Aorta (tissue), 5 donors: ENCODE measurements at regions not wholly inside any gene's neighbourhood (a gene's known extent, or its start where the extent isn't known, plus 50 kb on each side); places are given as distances from the start of the nearest gene placed in this dataset.

Experiments
- ATAC-seq: fragments of 200-7000 bp; cut with Tn5 transposase; one replicate; pipeline ENCODE4 v1.9.1; 2022; ENCODE audit warnings: moderate library complexity; ENCODE audit not compliant: low FRiP score
- DNase-seq, 2 donors: peaks; one replicate each; pipeline ENCODE4 v3.0.0-alpha.2; 2020
- H3K27ac ChIP-seq, 2 donors: one replicate each; pipeline ENCODE4 v1.5.1; 2013; ENCODE audit warnings: low read length in 2 of 2, mild to moderate bottlenecking in 2 of 2, moderate library complexity in 2 of 2, control low read depth in 1 of 2, inconsistent platforms in 1 of 2, low read depth in 1 of 2
- H3K27me3 ChIP-seq, 2 donors: one replicate each; pipeline ENCODE4 v1.6.1; 2013; ENCODE audit warnings: control low read depth in 1 of 2, low read length in 1 of 2, mild to moderate bottlenecking in 1 of 2, moderate library complexity in 1 of 2; ENCODE audit not compliant: insufficient read depth in 2 of 2, control insufficient read depth in 1 of 2
- H3K36me3 ChIP-seq, 2 donors: one replicate each; pipeline ENCODE4 v1.6.1; 2013; ENCODE audit warnings: control low read depth in 1 of 2, low read length in 1 of 2, mild to moderate bottlenecking in 1 of 2; ENCODE audit not compliant: insufficient read depth in 2 of 2, control insufficient read depth in 1 of 2
- H3K4me1 ChIP-seq, 2 donors: one replicate each; pipeline ENCODE4 v1.6.1; 2013; ENCODE audit warnings: low read length in 2 of 2, control low read depth in 1 of 2, mild to moderate bottlenecking in 1 of 2, moderate library complexity in 1 of 2; ENCODE audit not compliant: insufficient read depth in 2 of 2, control insufficient read depth in 1 of 2
- H3K4me3 ChIP-seq, 2 donors: one replicate each; pipeline ENCODE4 v1.5.1; 2013; ENCODE audit warnings: low read length in 2 of 2, control low read depth in 1 of 2, mild to moderate bottlenecking in 1 of 2
- H3K9me3 ChIP-seq: one replicate; pipeline ENCODE4 v1.6.1; 2013; ENCODE audit warnings: mild to moderate bottlenecking, low read length; ENCODE audit not compliant: control insufficient read depth
- WGBS, 2 donors: extraction: QIAGEN DNeasy Blood & Tissue Kit; methylation state at CpG; one replicate each; pipeline ENCODE4 v1.1.7; 2013; 5-methylcytosine and 5-hydroxymethylcytosine counted together
- intact Hi-C, 2 donors: fragments of 100-400 bp; cut with DNase I; formaldehyde crosslinking; loops; one replicate each; pipeline versions ENCODE4 v1.14.2 to v1.15.0; 2022
- donor health status: healthy with polysubstance abuse.
- donor health status: Bipolar disorder and iron deficiency.
- donor health status: DM: no; HTN: no; CAD: no.
- donor health status: DM: no; HTN: no; CAD: no.
- donor health status: DM: yes; HTN: yes; CAD: no.

- H3K36me3 ChIP-seq, result no peaks in the 10 kb centered on the region
- no peaks in the 10 kb centered on the region for H3K27me3 ChIP-seq
- intact Hi-C loops, result no loop called here
- 64 to 69% methylated on average over 18 of the region's 18 CpGs for WGBS, 2 donors
- H3K4me1 ChIP-seq, result no peaks in the 10 kb centered on the region
- DNase-seq (no peak), ATAC-seq (no peak)
- peaks cover 6% of the 10 kb centered on the region for H3K9me3 ChIP-seq
- H3K27ac ChIP-seq, result no peak overlapping the region
- H3K4me3 ChIP-seq, result no peak overlapping the region
These were observed 178.4 kb upstream of the MVB12B start for GRCh38 chr9:126147936-126148870.

GRCh38 chr9:126148994-126149393, 177.6 kb upstream of the MVB12B start:
- H3K9me3 ChIP-seq, result peaks cover 6% of the 10 kb centered on the region
- no peak overlapping the region for H3K4me3 ChIP-seq
- intact Hi-C loops, result no loop called here
- no peaks in the 10 kb centered on the region for H3K27me3 ChIP-seq
- DNase-seq (no peak), ATAC-seq (no peak)
- H3K4me1 ChIP-seq, result no peaks in the 10 kb centered on the region
- WGBS, 2 donors, result 91 to 94% methylated on average over 4 of the region's 4 CpGs
- H3K36me3 ChIP-seq, result no peaks in the 10 kb centered on the region
- H3K27ac ChIP-seq, result no peak overlapping the region

GRCh38 chr9:126149661-126150060, 177.0 kb upstream of the MVB12B start:
- Histone ChIP-seq H3K27ac (no peak overlapping the region), H3K4me1 (no peaks in the 10 kb centered on the region), H3K9me3 (peaks cover 6% of the 10 kb centered on the region), H3K36me3 (no peaks in the 10 kb centered on the region), H3K4me3 (no peak overlapping the region), H3K27me3 (no peaks in the 10 kb centered on the region)
- DNase-seq (peak in 1 of 2 donors; percentile 12), ATAC-seq (no peak)
- intact Hi-C loops, result no loop called here
- 47 to 61% methylated on average over 2 of the region's 2 CpGs for WGBS, 2 donors

GRCh38 chr9:126150411-126151030, 176.1 kb upstream of the MVB12B start:
- DNase-seq, result peak in 1 of 2 donors; percentile 21
- peaks cover 6% of the 10 kb centered on the region for H3K9me3 ChIP-seq

GRCh38 chr9:126151031-126151685, 175.5 kb upstream of the MVB12B start:
- ATAC-seq (no peak), DNase-seq (peak in 1 of 2 donors; percentile 27)
- Histone ChIP-seq H3K4me1 (no peaks in the 10 kb centered on the region), H3K27me3 (no peaks in the 10 kb centered on the region), H3K9me3 (peaks cover 6% of the 10 kb centered on the region), H3K4me3 (no peak overlapping the region), H3K36me3 (no peaks in the 10 kb centered on the region), H3K27ac (no peak overlapping the region)
- 36 to 46% methylated on average over 14 of the region's 14 CpGs for WGBS, 2 donors
- intact Hi-C loops, result no loop called here

More at GRCh38 chr9:126150411-126151030, 176.1 kb upstream of the MVB12B start:
- H3K27ac ChIP-seq, result no peak overlapping the region
- intact Hi-C loops, result no loop called here
- no peak for ATAC-seq
- WGBS, 2 donors, result 59 to 68% methylated on average over 6 of the region's 6 CpGs
- no peaks in the 10 kb centered on the region for H3K4me1 ChIP-seq
- H3K4me3 ChIP-seq, result no peak overlapping the region
- no peaks in the 10 kb centered on the region for H3K36me3 ChIP-seq
- no peaks in the 10 kb centered on the region for H3K27me3 ChIP-seq

- no peak overlapping the region for H3K27ac ChIP-seq
- H3K4me3 ChIP-seq, result no peak overlapping the region
- intact Hi-C loops, result no loop called here
- no peak for DNase-seq
- peaks cover 3% of the 10 kb centered on the region for H3K9me3 ChIP-seq
- ATAC-seq, result no peak
- H3K36me3 ChIP-seq, result no peaks in the 10 kb centered on the region
- no peaks in the 10 kb centered on the region for H3K27me3 ChIP-seq
- WGBS, 2 donors, result 11 to 19% methylated on average over 5 of the region's 5 CpGs
- no peaks in the 10 kb centered on the region for H3K4me1 ChIP-seq
These were observed 174.9 kb upstream of the MVB12B start for GRCh38 chr9:126151686-126152134.

GRCh38 chr9:126152622-126153362, 173.8 kb upstream of the MVB12B start:
- Histone ChIP-seq H3K27ac (no peak overlapping the region), H3K27me3 (no peaks in the 10 kb centered on the region), H3K4me1 (no peaks in the 10 kb centered on the region), H3K4me3 (no peak overlapping the region), H3K36me3 (no peaks in the 10 kb centered on the region), H3K9me3 (no peaks in the 10 kb centered on the region)
- intact Hi-C loops, result no loop called here
- WGBS, 2 donors, result 63 to 66% methylated on average over 3 of the region's 3 CpGs
- DNase-seq, result no peak
- ATAC-seq, result no peak

- no peaks in the 10 kb centered on the region for H3K4me1 ChIP-seq
- H3K4me3 ChIP-seq, result no peak overlapping the region
- WGBS, 2 donors, result 68 to 74% methylated on average over 6 of the region's 6 CpGs
- H3K27ac ChIP-seq, result no peak overlapping the region
- intact Hi-C loops, result no loop called here
- ATAC-seq, result no peak
- no peak for DNase-seq
- no peaks in the 10 kb centered on the region for H3K9me3 ChIP-seq
- H3K36me3 ChIP-seq, result no peaks in the 10 kb centered on the region
- no peaks in the 10 kb centered on the region for H3K27me3 ChIP-seq
These were observed 173.2 kb upstream of the MVB12B start for GRCh38 chr9:126153382-126153781.
